ENCODE measurements at regions not wholly inside any gene's neighbourhood (a gene's known extent, or its start where the extent isn't known, plus 50 kb on each side); places are given as distances from the start of the nearest gene placed in this dataset.
A peak's percentile ranks its signal among the peaks of the same experiment; 100 is the strongest.

GRCh38 chr2:64763126-64763525 is 109.4 kb upstream of the SERTAD2 start:
- no peak for DNase-seq (ENCODE audit: extremely low spot score)
- no peak for TF ChIP-seq CTCF (IDR thresholded peaks at IDR 0.05; ENCODE audit: control extremely low read depth, extremely low read depth, low read depth, missing control alignments)
- ChIA-PET POLR2A (interaction anchor here (1.1 kb wide), 1 partner anchor 12 kb away, joined by 4 read pairs; no protein-coding TSS in a partner anchor), CTCF (interaction anchor here (1.0 to 2.1 kb wide), 5 partner anchors 50 to 117 kb away, joined by 3 to 7 read pairs (median 5); no protein-coding TSS in a partner anchor)

GRCh38 chr2:64765160-64765805 is 111.6 kb upstream of the SERTAD2 start:
- POLR2A ChIA-PET = no interaction called here
- TF ChIP-seq CTCF (IDR thresholded peaks at IDR 0.05; ENCODE audit: control extremely low read depth, extremely low read depth, low read depth, missing control alignments) = no peak
- DNase-seq (ENCODE audit: extremely low spot score) = no peak
- CTCF ChIA-PET = interaction anchor here (2.1 to 2.7 kb wide), 2 partner anchors 14 to 48 kb away, joined by 6 to 8 read pairs; no protein-coding TSS in a partner anchor

- POLR2A ChIA-PET = interaction anchor here (0.5 to 1.7 kb wide), 4 partner anchors 16 to 160 kb away, joined by 3 to 10 read pairs (median 3); partner anchors contain the start of gene SERTAD2
- peak; percentile 35 for DNase-seq (ENCODE audit: extremely low spot score)
- CTCF ChIA-PET = interaction anchor here (0.8 to 1.6 kb wide), 10 partner anchors 11 to 120 kb away, joined by 3 to 9 read pairs (median 4); partner anchors contain the start of gene SERTAD2
- no peak for TF ChIP-seq CTCF (IDR thresholded peaks at IDR 0.05; ENCODE audit: control extremely low read depth, extremely low read depth, low read depth, missing control alignments)
Measured at GRCh38 chr2:64766841-64767669, 113.3 kb upstream of the SERTAD2 start.

- no peak for TF ChIP-seq CTCF (IDR thresholded peaks at IDR 0.05; ENCODE audit: control extremely low read depth, extremely low read depth, low read depth, missing control alignments)
- ChIA-PET POLR2A (interaction anchor here (0.5 to 1.7 kb wide), 5 partner anchors 17 to 161 kb away, joined by 3 to 10 read pairs (median 3); partner anchors contain the start of gene SERTAD2), CTCF (interaction anchor here (0.8 to 1.6 kb wide), 10 partner anchors 10 to 121 kb away, joined by 3 to 9 read pairs (median 4); partner anchors contain the start of gene SERTAD2)
- peak; percentile 89 for DNase-seq (ENCODE audit: extremely low spot score)
Measured at GRCh38 chr2:64767670-64768468, 114.2 kb upstream of the SERTAD2 start.

GRCh38 chr2:64768491-64769005 is 114.8 kb upstream of the SERTAD2 start:
- CTCF ChIA-PET = interaction anchor here (1.2 to 1.6 kb wide), 4 partner anchors 13 to 92 kb away, joined by 3 to 6 read pairs (median 4); no protein-coding TSS in a partner anchor
- POLR2A ChIA-PET = interaction anchor here (0.9 to 1.7 kb wide), 2 partner anchors 17 to 161 kb away, joined by 3 to 10 read pairs; no protein-coding TSS in a partner anchor
- DNase-seq (ENCODE audit: extremely low spot score) = no peak
- TF ChIP-seq CTCF (IDR thresholded peaks at IDR 0.05; ENCODE audit: control extremely low read depth, extremely low read depth, low read depth, missing control alignments) = no peak
